Sigmoid colon (tissue), 3 donors: ENCODE measurements at regions not wholly inside any gene's neighbourhood (a gene's known extent, or its start where the extent isn't known, plus 50 kb on each side); places are given as distances from the start of the nearest gene placed in this dataset.

Source experiments
- POLR2A ChIP-seq, 2 donors: fragments of 450-650 bp; IDR thresholded peaks; one replicate each; pipeline ENCODE4 v1.6.1; 2016; ENCODE audit warnings: antibody characterized with exemption in 2 of 2, mild to moderate bottlenecking in 2 of 2, moderate library complexity in 2 of 2
- TF ChIP-seq, protein P1 (sequence below), 4 experiments: fragments of 450-650 bp in 3 of 4; fragments of 200-600 bp in 1 of 4; IDR thresholded peaks; one replicate each; pipeline ENCODE4 v1.5.1; 2016 to 2019; ENCODE audit warnings: antibody characterized with exemption in 4 of 4, mild to moderate bottlenecking in 3 of 4, moderate library complexity in 2 of 4

DNA sequence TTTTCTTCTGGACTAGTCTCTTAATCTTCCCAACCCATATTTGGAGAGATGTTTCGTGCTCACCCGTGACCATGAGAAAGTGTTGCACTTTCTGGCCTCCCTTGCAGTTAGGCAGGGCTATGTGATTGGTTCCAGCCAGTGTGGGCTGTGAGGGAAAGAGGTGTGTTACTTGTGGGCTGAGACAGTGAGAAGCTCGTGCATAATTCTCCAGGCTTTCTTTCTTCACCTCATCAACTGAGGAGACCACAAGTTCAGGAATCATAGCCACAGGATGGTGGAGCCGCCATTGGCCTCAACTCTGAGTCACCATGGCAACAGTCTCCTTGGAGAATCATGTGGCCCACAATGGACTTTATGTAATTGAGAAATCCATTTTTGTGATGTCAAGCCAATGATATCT lies 57.5 kb upstream of the FUCA2 start:
- TF ChIP-seq POLR2A (IDR thresholded peaks at IDR 0.05) = no peak
- TF ChIP-seq, protein P1, sequence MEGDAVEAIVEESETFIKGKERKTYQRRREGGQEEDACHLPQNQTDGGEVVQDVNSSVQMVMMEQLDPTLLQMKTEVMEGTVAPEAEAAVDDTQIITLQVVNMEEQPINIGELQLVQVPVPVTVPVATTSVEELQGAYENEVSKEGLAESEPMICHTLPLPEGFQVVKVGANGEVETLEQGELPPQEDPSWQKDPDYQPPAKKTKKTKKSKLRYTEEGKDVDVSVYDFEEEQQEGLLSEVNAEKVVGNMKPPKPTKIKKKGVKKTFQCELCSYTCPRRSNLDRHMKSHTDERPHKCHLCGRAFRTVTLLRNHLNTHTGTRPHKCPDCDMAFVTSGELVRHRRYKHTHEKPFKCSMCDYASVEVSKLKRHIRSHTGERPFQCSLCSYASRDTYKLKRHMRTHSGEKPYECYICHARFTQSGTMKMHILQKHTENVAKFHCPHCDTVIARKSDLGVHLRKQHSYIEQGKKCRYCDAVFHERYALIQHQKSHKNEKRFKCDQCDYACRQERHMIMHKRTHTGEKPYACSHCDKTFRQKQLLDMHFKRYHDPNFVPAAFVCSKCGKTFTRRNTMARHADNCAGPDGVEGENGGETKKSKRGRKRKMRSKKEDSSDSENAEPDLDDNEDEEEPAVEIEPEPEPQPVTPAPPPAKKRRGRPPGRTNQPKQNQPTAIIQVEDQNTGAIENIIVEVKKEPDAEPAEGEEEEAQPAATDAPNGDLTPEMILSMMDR (IDR thresholded peaks at IDR 0.05) = no peak
